Testis (tissue), 2 donors: ENCODE measurements at regions not wholly inside any gene's neighbourhood (a gene's known extent, or its start where the extent isn't known, plus 50 kb on each side); places are given as distances from the start of the nearest gene placed in this dataset.
"Not testable (repeated sequence)": the region's sequence is repeated elsewhere in the genome, so short reads cannot be mapped to it uniquely, and the experiment has no call there.

Experiments
- CTCF ChIP-seq, 3 experiments: fragments of 450-650 bp in 2 of 3; fragments of 200-600 bp in 1 of 3; sonication (generic) in 1 of 3; IDR thresholded peaks; one replicate each; pipeline ENCODE4 v1.5.1; 2016 to 2019; ENCODE audit warnings: antibody characterized with exemption in 3 of 3, mild to moderate bottlenecking in 2 of 3, moderate library complexity in 1 of 3
- POLR2A ChIP-seq: fragments of 450-650 bp; IDR thresholded peaks from one replicate; pipeline ENCODE4 v1.6.1; 2017; ENCODE audit warnings: antibody characterized with exemption, mild to moderate bottlenecking, moderate library complexity

GRCh38 chr9:85843949-85844348 lies 97.0 kb upstream of the NAA35 start:
- not testable (repeated sequence) for TF ChIP-seq CTCF (IDR thresholded peaks at IDR 0.05); POLR2A
